AG20443 (cell line): ENCODE measurements at regions not wholly inside any gene's neighbourhood (a gene's known extent, or its start where the extent isn't known, plus 50 kb on each side); places are given as distances from the start of the nearest gene placed in this dataset.
"Not testable (repeated sequence)": the region's sequence is repeated elsewhere in the genome, so short reads cannot be mapped to it uniquely, and the experiment has no call there.

Experiments used
- DNase-seq: peaks from one replicate; pipeline ENCODE4 v3.0.0; 2012; ENCODE audit warnings: low spot score, mixed read lengths

DNA sequence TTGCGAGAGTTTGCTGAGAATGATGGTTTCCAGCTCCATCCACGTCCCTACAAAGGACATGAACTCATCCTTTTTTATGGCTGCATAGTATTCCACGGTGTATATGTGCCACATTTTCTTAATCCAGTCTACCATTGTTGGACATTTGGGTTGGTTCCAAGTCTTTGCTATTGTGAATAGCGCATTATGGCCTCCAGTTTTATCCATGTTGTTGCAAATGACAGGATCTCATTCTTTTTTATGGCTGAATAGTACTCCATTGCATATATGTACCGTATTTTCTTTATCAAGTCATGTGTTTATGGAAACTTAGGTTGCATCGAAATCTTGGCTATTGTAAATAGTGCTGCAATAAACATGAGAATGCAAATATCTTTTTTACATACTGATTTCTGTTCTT lies 266.1 kb upstream of the STXBP6 start:
- DNase-seq, result not testable (repeated sequence)

DNA sequence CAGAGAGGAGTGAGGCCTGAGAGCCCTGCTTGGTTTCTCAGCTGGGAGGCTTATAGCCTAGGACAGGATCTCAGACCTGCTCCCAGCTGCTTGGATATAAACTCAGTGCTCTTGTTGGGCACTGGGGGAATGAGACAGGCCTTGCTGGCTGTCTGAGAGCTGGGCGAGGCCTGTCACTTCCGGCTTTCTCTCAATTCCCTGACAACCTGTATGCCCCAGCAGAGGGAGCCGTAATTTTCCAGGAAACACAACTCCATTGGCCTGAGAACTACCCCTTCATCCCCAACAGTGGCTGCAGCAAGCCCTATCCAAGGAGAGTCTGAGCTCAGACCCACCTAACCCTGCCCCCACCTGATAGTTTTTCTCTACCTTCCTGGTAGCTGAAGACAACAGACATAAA lies 258.3 kb upstream of the STXBP6 start:
- no peak for DNase-seq

DNA sequence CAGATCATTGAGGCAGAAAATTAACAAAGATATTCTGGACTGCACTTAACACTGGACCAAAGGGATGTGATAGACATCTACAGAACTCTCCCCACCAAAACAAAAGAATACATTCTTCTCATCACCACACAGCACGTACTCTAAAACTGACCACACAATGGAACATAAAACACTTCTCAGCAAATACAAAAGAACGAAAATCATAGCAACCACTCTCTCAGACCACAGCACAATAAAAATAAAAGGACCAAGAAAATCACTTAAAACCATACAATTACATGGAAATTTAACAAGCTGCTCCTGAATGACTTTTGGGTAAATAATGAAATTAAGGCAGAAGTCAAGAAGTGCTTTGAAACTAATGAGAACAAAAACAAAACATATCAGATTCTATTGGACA lies 254.0 kb upstream of the STXBP6 start:
- DNase-seq, result no peak

DNA sequence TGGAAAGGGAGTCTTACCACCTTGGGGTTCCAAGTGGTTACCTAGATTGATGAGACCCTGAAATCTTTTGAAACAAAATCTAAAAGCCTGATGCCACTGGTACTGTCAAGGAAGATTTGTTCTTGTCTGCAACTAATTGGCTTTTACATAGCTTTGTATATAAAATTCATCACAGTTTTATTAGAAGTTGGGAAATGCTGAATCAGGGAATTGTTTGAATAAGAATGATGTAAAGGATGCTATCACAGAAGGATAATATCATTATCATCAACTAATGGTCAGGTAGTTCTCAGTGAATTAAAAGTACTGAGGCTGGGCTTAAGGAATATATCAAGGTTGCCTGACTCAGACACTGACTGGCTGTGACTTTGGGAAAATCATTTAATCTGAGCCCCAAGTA lies 248.3 kb upstream of the STXBP6 start:
- DNase-seq, result no peak

DNA sequence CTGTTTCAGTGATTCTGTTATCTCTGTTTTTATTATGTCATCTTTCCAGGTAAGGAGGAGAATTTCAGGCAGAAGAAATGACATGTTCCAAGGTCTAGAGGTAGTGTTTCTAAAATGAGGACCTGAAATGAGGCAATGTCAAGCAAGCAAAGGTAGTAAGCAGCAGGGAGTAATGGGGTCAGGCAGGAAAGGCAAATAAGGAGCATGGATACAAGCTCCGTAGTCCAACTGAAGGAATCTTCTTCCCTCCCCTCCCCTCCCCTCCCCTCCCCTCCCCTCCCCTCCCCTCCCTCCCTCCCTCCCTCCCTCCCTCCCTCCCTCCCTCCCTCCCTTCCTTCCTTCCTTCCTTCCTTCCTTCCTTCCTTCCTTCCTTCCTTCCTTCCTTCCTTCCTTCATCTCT lies 240.2 kb upstream of the STXBP6 start:
- DNase-seq, result not testable (repeated sequence)

DNA sequence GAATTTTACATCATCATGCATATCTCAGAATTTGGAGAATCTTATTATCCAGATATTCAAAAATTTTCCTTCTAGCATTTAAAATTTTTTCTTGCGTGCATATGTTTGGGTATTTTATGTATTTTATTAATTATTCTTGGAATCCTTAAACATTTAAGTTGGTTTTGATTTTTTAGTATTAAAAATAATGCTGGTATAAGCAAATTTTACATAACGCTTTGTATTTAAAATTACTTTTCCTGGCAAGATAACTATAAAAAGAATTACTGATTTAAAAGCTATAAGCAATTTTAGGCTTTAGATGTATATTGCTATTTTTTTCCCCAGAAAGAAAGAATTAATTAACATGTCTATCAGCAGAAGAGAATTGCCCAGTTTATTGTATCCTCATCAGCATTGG lies 224.6 kb upstream of the STXBP6 start:
- no peak for DNase-seq

DNA sequence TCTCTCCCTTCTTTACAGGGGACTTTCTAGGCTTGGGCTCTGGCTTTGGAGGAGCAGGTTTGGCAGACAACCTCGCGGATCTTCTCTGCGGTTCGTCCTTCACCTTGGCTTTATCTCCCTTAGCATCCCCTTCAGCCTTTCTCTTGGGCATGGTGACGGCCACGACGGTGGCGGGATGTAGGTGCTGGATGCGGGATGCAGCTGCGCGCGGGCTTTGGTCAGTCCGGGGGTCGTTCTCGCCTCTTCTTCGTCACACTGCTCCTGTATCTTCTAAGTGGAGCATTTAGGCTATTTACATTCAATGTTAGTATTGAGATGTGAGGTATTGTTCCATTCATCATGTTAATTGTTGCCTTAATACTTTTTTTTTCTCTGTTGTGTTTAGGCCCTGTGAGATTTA lies 217.2 kb upstream of the STXBP6 start:
- no peak for DNase-seq

DNA sequence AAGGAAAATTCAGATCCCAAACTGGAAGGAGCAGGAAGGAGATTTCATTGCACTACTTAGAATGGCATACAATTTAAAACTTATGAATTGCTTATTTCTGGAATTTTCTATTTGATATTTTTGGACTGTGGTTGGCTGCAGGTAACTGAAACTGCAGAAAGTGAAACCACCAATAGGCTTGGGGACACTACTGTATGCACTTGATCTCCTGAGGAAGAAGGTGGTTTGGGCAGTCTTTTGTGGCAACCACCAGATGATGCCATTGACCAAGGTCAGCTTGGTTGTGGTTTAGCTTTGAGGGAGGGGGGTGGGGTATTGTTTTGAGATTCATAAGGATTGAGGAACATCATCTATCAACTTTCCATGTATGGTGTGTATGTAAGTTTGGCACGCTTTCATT lies 209.5 kb upstream of the STXBP6 start:
- DNase-seq, result no peak

DNA sequence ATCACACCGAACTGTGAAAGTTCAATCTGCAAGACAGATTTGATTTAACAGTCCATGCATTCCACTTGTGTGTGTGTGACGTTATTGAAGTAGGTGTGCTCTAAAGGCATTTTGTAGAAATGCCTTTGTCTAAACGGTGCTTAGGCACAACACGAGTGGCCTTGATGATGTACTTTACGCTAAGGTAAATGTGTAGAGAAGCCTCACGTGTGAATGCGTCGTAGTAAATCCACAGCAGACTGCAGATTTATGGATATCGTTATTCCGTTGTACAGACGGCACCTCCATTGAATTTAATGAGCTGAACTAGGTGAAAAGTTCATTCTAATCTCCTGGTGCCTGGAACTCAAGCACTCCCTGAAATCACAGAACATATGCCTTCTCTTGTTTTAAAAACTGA lies 202.8 kb upstream of the STXBP6 start:
- no peak for DNase-seq

DNA sequence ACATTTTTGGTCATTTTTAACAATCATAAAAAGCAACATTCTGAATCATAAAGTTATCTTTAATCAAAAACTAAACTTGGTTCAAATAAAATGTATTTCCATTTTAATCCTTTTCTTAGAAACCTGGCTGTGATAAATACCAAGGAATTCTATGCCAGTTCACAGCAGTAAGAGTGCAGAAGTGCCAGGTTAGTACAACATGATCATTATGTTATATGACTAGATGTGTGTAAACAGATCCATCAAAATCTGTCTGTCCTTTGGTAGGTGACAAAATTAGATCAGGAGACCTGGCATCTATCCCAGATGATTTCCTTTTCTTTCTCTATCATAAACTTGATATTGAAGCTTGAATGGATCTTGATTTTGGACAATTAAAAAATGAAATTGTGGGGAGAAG lies 200.6 kb upstream of the STXBP6 start:
- no peak for DNase-seq

DNA sequence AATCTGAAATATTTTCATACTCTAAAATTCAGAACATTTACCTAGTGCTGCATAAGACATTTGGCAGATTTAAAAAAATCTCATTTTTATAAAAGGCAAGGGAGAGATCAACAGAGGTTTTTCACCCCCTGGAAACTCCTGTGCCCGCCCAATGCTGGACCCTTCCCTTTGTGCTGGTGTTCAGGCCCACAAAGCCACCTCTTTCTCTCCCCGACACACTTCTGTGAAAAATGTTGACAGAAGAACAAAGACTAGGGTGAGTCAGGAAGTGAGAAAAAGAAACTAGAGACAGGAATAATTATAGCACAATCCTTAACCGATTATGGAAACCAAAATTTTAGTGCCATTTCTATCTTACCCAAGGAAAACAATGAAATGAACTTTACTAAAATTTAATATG lies 197.7 kb upstream of the STXBP6 start:
- no peak for DNase-seq

DNA sequence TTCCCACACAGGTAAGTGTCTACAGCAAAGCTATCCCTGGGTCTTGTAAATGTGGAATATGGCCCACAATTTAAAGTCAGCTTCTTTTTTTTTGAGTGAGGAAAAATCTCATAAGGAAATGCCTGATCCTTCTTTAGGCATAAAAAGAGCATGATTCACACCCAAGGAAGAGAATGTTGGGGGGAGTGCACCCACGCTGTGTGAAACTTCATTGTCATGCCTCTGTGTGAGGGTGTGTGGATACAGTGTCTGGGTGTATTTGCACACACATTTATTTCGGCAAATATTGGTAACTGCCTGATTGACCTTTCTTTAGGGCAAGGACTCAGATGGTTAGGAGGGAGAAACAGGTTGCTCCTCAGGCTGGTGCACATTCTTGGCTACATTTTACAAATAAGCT lies 196.8 kb upstream of the STXBP6 start:
- DNase-seq, result no peak

DNA sequence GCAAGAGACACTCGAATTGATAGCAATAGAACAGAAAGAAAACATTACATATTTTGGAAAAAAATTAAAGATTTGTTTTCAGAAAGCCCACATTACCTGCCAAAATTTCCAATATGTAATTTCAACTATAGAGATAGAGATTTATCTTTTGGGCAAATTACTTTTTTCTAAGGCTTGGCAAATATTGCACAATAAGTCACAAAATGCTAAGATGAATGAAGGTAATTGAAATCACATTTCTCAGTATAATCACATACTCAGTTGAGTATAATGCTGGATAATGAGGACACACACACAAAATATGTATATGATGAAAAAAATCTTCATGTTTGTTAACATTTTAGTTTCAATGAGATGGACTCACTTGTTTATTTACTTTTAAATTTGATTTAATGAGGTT lies 189.2 kb upstream of the STXBP6 start:
- DNase-seq, result no peak

DNA sequence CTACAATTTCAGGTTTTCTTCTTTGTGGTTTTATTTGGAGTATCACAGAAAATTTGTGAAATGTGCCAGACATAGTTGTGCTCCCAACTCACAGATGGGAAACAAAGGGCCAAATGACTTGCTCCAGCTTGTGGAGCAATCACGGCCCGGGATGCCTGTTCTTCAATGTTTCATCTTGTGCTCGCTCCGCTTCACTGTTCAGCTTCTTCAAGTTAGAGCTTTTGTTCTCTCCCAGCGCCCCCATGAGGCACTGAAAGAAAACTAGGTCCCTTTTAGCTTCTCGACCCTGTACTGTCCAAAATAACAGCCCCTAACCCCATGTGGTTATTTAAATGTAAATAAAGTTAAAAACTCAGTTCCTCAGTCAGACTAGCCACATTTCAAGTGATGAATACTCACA lies 187.9 kb upstream of the STXBP6 start:
- no peak for DNase-seq

DNA sequence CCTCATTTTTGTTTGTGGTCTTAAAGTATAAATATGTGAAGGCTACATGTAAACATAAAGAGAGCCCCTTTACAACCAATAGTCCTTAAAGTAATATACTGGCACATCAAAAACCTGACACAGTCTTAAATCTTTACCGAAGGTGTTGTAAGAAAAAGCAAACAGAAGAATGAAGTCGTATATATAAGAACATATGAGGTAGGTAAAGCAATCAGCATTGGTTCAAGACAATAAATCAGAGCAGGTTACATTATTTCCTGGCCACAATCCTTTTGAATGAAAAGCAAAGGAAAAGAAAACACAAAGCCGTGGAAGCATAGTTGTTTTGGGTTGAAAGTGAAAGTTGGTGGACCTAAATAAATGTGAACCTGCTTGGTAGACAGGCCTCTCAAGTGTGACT lies 183.7 kb upstream of the STXBP6 start:
- DNase-seq, result no peak

DNA sequence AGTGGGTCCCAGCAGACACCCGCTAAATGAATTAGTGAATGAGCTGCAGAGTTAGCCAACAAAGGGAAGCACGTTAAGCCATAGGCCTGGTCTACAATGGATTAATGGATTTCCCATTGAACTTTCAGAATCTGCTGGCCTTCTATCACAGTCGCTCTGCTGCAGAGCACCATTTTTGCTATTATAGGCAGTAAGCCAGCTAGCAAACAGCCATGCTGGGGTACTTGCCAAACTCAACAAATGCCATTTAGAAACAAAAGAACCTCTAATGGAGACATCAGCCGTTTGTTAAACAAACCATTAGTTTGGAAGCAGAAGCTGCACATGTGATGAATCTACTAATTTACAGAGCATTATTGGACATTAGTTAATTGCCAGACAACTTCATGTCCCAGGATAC lies 181.1 kb upstream of the STXBP6 start:
- no peak for DNase-seq

DNA sequence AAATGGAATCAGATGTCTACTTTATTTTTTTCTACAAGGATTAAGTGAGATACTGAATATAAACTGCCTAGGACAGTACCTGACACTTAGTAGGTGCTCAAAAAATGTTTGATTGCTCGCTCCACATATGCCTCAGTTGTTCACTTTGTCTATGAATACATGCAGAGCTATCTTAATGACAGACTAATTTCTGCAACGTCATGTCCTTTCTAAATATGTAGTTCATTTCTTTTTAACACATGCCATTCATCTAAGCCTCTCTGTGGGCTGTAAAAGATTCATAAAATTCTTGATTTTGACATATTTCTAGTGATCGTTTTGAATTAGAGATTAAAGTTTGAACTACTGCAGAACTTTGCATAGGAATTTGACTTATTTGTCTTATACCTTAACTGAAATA lies 176.3 kb upstream of the STXBP6 start:
- no peak for DNase-seq

DNA sequence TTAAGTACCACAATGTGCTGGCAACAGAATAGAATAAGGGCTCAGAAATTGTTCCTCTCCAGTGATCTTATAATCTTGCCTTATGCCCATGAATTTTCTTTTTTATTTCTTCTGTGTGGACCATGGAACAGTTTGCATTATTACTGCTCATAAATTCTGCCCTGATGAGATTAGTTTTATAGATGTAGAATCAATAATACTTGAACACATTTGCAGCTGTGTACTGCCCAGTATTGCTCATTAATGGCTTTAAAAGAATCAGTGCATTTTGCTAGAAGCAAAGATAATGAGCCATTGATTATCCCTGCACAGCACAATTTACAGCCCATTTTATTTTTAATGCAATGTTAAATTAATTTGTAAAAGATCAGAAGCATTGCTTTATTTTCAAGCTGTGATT lies 172.3 kb upstream of the STXBP6 start:
- DNase-seq, result no peak

DNA sequence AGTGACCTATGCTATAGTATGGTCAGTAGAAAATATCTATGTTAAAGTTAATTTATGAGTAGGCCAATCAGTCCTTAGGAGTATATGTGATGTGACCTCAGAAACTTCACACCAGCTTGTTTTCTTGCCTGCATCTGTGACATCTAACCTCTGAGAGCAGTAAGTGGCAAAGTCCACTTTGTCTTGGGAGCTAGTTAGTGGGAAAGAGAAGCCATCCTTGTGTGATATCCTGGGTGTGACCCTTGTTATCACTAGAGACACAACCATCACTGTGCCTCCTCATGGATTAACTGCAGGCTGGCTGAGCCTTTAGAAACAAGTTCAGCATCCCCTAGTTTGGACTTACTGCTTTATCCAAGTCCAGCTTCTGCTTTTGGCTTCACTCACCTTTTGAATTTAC lies 170.6 kb upstream of the STXBP6 start:
- no peak for DNase-seq

DNA sequence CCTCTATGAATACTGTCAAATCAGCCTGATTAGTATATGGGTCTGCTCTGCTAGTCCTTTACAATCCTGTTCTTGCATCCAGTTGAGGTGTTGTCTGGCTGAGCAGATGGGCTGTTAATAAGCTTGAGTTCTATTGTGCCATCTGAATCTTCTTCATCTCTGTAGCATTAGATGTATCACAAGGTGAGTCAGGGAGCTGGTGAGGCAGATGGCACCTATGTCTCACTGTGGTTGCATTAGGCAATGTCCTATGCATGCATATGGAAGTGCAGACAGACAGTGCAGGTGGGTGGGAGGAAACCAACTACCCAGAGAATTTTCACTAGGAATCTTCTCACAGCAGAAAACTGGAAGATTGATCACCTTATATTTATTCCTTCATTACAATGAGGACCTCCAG lies 165.7 kb upstream of the STXBP6 start:
- no peak for DNase-seq

DNA sequence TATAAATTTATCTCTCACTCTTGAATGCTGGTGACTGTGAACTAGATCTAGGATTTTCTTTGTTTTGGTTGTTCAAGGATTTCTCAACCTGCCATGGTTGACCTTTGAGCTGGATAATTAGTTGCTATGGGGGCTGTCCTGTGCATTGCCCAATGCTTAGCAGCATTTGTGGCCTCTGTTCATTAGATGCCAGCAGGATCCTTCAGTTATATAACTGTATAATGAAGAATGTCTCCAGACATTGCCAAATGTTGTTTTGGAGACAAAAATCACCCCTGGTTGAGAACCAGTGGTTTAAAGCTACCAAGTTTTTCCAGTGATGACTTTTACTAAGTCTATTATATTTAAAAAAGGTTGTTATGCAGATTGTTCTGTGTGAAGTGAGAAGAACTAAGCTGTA lies 147.9 kb upstream of the STXBP6 start:
- DNase-seq, result no peak

DNA sequence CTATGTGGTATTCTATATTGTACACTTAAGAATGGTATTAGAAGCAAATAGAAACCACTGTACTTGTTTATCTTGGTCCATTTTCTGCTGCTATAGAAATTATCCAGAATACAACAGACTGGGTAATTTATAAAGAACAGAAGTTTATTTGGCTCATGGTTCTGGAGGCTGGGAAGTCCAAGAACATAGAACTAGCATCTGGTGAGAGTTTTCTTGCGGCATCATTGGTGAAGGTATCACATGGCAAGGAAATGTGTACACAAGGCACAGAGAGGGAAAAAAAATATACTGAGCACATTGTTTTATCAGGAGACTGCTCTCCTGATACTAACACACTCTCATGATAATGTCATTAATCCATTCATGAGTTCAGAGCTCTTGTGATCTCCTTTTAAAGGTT lies 130.3 kb upstream of the STXBP6 start:
- DNase-seq, result no peak

DNA sequence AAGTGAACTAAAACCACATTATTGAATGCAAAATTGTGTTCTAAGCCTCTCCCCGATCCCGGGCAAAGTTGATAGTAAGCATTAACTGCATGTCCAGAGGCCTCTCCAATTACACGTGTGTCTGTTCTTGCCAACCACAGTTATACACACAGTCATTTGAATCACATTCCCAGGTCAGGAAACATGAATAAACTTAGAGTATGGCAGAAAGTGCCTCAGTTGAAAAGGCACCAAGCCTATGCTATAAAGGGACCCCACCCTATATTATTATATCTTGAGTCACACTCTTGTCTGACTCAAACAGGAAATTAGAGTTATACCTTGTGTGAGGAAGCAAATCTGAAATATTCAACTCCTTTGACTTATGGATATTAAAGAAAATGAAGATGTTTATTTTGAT lies 128.3 kb upstream of the STXBP6 start:
- no peak for DNase-seq

DNA sequence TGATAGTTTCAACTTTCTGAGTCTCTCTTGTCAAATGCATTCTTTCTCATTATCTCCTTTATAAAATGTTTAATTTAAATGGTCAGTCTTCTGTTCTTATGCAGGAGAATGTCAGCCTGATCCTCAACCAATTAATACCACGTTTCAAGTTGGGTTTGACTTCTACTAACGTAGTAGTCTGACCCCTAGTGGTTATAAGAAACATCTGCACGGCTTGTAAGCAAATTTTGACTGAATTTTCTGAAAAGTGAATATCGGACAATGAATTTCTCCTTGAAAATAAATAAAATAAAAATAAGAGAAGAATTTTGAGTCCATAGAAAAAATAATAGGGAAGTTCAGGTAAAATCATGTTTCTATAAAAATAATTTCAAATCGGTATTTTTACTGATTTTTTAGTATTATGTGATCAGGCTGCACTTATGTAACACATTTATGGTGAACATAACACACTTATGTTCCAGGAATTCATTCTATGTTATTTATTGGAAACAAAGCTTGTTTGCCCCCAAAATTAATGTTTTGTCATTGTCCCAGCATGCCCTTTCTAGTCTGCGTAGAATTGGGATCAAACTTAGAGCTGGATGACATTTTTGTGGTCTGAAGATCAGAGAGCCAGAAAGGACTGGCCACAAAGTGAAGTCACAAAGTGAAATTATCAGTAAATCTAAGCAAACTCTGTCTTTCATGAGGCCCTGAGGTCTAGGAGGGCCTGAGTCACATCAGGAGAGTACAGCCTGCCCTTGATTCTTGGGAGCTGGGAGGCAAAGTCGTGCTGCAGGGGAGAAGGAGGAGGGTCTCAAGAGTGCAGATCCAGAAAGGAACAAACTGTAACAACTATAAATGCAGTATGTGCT lies 101.2 kb upstream of the STXBP6 start:
- DNase-seq, result peak; percentile 57

DNA sequence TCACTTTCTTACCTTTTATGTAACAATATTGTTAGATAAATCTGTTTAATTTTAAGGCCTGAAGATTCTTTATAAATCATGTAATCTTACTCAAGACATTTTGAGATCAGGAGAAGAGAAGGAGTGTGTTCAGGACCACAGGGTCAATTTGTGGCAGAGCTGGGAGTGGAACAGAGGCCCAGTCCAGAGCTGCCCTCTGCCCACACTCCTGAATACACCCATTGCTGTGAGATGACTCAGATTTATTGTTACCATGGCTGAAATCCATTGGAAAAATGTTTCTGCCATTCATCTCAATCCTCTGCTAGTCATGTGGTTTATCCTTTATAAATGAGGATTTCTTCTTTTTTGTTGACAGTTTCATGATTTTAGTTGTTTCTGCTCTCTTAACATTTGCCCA lies 100.5 kb upstream of the STXBP6 start:
- DNase-seq, result no peak
